GM18873 (cell line): ENCODE measurements at regions not wholly inside any gene's neighbourhood (a gene's known extent, or its start where the extent isn't known, plus 50 kb on each side); places are given as distances from the start of the nearest gene placed in this dataset.

Source experiments
- ATAC-seq: cut with Tn5 transposase; IDR thresholded peaks from one replicate; pipeline ENCODE4 v1.9.1; 2021; ENCODE audit warnings: mild to moderate bottlenecking, moderate library complexity, moderate number of reproducible peaks; ENCODE audit not compliant: unreplicated experiment, low FRiP score

DNA sequence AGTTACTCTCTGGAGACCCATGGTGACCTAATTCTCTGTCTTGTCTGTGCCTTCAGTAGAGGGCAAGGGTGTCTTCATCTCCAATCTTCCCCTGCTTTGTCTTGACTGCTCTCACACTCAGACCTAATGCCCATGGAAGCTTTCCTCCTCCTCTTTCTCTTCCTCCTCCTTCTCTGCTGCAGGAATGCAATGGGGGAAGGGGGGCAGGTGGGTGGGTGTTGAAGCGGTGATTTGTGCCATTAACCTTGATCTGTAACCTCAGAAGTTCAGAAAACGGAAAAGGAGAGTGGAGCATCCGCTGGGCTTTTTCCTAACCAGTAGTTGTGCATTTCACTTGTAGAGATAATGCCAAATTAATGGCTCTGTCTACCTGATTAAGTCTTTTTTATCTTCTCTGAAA lies 172.3 kb upstream of the CDH11 start:
- no peak for ATAC-seq

DNA sequence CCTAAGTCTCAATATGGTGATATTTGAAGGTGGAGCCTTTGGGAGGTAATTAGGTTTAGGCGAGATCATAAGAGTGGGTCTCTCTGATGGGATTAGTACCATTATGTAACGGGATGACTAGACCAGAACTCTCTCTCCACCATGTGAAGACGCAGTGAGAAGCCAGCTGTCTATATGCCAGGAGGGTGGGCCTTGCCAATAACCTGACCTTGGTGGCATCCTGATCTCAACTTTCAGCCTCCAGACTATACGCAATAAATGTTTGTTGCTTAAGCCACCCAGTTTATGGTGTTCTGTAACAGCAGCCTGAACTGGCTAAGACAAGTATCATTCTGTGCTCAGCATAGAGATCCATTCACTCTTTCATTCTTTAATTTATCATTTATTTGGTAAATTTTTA lies 167.2 kb upstream of the CDH11 start:
- ATAC-seq: no peak

DNA sequence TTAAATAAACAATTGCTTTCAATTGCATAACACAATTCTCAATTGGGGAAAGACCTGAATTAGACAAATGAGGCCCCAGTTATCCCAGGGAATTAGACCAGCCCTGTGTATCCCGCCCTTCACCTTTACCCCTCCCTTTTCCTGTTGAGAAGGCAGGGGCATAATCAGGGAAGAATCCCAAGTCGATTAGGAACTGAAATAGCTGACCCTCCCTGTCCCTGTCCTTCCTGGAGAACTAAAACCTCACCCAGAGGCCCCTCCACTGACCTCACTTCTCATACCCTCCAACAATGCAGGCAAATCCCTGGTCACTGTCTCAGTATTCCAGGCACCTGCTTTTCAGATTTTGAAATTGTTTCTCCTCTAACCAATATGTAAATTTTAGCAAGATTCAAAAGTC lies 165.4 kb upstream of the CDH11 start:
- no peak for ATAC-seq

DNA sequence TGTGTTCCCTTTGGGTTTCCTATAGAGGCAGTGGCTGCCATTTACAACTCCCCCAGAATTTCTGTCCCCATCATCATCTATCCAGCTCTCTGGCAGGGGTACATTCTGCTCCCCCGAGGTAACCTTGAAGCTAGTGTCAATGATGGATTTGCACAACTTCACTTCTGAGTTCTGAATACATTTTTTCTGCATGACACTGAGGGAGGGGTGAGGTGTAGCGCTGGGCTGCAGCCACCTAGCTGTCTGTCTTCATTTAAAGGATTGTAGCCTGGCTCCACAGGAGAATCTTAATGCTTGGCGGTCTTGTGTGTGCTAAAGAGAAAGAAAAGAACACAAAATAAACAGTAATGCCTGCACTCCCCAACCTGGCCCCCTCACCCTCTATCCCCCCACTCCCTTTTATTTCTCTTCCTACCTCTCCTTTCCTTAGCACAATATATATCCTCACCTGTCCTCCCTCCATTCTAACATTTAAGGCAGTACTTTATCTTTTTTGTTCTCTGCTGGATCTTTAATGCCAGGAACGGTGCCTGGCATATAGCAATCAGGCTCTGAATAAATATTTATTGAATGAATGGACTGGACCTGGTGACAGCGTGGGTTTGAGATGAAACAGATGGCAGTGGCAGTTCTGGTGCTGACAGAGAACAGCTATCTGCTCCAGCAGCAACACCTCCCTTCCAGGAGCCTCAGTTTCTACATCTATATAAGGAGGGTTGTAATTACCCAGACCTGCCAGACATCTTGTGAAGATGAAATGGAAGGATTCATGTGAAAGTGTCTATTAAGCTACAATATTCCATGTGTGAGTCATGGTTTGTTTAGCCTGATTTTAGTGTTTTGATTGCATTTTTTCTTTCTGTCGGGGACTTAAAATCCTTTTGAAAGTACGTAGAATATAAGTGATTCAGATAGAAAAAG lies 163.5 kb upstream of the CDH11 start:
- no peak for ATAC-seq

DNA sequence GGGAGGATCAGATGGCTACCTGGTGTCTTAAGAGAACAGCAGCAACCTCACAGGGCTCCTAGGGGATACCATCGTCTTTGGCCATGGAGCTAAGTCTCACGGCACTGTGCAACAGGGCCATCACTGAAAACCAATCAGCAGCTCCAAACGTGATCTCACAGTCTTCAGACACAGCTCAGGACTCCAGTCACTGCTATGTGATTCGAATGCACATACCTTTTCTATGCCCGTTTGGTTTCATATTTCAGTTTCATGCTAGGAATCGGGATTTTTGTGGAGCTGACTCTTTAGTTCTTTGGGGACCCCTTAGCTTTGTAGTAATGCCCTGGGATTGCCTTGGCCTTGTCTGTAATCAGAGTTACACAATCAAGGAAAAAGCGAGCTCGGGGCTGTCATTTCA lies 162.8 kb upstream of the CDH11 start:
- ATAC-seq: no peak

DNA sequence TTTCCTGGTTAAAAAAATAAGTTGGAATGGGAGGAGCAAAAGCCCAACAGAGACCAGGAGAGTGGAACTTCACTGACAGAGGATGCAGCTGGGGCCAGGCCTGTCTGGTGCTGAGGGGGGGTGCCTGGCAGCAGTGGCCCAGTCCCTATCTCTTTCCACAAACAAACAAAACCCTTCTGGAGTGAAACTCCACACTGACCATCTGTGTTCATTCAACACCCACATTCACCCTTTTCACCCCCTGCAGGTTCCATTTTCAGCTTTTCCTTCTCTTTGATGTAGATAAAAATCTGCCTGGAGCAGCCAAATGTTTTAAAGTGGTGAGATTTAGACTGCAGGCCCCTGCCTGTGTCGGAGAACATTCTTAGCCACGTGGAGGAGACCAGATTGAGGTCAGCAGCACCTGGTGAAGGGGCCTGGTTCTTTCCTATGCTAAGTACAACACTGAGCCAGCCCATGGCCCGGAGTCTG lies 161.4 kb upstream of the CDH11 start:
- no peak for ATAC-seq

DNA sequence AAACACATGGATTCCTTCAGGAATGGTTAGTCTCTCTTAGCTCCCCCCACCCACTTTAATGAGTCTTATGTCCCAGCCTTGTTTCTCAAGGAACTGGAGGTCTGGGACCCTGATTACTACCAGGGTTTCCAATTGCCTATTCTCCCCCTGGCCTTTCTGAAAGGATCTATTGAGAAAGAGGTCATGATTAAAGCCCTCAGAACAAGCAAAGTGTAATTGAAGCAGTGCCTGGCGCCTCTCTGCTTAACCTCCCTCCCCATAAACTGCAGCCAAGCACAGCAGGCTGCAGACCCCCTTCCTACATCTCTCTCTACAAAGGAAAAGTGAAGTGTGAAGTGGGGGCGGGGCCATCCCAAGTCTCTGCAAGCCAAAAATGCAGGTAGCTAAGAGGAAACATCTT lies 159.7 kb upstream of the CDH11 start:
- ATAC-seq: no peak

DNA sequence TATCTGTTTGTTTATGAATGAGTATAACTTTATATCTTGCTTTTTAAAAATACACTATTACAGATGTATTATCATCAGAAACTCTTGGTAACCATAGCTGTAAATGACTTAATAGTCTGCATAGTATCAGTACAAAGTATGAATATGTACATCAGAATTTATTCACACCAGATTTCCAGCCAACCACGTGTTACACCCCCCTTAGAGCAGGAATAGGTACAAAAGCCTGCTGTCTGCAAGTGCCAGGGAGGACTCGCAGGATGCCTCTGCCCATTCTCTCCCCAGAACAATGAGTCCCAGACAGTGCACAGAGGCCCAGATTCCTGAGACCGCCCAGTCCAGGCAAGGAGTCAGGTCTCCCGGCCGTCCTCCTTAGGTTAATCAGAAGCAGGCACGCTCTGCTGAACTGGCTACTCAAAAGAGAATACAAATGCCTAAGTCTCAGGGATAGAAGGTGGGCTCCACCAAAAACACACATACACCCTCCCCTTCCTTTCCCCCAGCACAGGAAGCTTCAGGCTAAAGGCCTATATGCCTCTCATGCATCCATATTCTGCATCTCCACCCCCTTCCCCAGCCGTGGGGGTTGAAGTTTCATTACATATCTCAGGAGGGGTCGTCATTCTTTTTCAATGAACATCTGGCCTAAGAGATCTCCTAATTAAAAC lies 159.1 kb upstream of the CDH11 start:
- no peak for ATAC-seq

DNA sequence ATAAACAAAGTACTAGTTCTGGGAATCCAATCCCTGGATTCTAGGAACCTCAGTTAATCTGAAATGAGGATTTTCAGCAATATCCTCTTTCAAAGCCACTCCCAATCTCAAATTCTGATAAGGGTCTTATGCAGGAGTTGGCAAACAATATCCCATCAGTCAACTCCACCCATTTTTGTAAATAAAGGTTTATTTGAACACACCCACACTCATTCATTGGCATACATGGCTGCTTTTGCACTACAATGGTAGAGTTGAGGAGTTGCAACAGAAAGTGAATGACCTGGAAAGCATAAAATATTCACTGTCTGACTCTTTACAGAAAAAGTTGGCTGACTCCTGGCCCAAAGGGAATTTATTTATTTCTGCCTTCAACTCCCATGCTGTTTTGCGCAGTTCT lies 157.7 kb upstream of the CDH11 start:
- ATAC-seq: no peak

DNA sequence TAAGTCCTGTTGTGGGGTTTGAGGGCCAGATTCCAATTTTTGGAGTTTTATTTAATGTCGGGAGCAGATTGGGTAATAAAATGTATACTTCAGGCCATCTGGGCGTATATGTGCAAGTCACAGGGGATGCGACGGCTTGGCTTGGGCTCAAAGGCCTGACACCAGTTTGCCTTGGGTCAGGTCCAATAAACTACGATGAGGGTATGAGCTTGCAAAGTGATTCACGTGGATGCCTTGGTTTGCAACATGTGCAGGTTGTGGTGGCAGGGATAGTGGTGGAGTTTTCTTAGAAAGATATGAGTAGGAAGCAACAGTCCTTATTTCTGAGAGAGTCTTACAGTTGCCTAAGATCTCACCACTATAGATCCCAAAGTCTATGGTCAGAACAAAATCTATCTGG lies 157.0 kb upstream of the CDH11 start:
- ATAC-seq: no peak

DNA sequence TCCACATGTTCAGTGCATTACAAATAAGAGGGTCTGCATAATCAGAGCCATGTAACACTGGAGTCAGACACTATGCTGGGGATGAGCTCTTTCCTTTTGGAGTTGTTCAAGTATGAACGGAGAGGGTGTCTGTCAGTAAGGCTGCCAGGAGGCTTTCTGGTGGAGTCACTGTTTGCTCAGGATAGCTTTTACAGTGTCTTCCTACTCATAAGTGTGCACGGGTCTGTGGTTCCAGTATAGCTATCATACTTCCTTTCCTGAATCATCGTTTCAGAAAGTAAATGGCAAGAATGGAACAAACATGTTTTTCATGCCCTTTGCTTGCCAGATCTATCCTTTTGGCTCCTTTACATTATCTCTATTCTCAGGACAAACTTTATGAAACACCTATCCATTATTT lies 152.7 kb upstream of the CDH11 start:
- ATAC-seq: no peak

DNA sequence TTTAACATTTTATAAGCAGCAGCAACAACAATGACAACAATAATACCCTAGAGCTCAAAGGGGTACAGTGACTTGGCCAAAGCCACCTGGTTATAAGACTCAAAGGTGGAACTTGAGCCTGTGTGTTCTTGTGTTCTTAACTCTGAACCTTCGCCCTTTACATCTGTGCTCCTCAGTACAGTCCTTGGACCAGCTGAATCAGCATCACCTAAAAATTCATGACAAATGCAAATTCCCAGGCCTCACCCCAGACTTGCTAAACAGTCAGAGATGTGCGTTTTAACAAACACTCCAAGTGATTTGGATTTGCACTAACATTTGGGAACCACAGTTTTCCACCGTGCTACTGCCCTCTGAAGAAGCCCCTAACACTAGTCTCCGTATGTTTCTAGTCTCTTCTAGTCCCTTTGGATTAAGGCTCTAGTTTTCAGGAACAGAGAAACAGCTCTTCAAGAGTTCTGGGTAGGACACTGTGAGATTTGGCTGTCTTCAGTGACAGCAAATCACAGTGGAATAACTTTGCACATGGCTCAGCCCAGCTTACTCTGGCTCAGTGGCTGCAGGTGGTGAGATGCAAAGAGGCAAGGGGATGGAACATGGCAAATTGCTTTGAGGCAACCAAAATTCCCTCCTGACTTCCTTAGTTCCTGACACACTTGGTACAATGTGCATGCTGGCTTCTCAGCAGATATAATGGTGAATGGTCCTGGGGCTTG lies 151.0 kb upstream of the CDH11 start:
- no peak for ATAC-seq

DNA sequence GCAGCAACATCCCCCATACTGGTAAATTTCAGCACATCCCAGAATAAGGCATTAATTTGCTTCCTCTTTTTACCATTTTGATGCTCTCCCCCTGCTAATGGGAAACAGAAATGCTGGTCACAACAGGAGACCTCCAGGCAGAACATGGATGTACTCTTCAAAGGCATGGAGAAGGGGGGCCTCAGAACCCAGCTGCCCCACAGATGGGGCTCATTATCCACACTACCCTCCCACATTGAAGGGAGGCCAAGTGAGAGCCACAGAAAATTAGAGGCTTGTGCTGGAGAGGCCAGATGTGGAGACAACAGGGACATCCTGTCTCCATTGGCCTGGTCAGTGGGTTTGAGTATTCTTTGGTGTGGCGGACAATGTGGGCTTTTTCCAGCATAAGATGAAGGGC lies 150.1 kb upstream of the CDH11 start:
- no peak for ATAC-seq

DNA sequence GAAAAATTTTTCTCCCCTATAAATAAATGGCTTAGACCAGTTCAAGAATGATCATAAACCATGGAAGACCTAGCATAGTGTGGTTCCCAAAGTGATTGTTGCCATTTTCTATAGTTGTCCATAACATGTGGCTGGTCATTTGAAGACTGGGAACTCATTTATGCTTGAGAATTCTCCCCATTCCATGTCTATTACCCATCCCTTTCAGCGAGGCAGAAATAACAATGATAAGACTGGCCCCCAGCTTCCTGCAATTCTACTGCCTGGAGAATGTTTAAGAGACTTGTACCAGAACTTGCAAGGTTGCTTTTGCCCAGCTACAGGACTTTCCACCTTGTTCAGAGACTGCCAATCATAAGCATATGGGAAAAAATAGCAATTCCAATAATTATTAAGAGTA lies 146.5 kb upstream of the CDH11 start:
- no peak for ATAC-seq

DNA sequence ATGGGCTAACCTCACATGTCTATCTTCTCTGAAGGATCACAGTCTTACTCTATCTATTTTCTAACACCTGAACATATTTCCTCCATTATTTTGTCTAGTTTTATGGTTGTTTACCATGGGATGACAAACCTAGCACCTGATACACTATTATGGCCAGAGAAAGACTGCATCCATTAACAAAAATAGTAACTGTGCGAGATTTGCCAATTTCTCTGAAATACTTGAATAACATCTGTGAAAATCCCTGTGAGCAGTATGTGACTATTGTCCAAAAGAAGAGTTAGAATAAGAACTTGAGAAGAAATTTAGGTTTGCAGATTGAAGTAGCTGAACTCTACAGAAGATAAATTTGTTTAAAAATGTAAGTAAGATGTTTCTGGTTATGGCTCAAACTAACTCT lies 142.0 kb upstream of the CDH11 start:
- ATAC-seq: no peak

DNA sequence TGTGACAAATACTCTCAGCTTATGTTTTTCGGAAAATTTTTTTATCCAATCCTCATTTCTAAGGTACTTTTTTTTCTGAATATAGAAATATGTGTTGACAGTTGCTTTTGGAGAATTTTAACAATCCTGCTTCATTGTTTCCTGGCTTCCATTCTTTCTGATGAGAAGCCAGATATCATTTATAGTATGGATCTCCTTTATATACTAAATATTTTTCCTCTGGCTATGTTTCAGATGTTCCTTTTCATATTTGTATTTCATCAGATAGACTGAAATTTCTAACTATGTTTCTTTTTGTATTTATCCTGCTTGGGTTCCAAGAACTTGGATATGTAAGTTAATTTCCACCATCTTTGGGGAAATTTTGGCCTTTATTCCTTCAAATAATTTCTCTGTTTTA lies 138.9 kb upstream of the CDH11 start:
- no peak for ATAC-seq

DNA sequence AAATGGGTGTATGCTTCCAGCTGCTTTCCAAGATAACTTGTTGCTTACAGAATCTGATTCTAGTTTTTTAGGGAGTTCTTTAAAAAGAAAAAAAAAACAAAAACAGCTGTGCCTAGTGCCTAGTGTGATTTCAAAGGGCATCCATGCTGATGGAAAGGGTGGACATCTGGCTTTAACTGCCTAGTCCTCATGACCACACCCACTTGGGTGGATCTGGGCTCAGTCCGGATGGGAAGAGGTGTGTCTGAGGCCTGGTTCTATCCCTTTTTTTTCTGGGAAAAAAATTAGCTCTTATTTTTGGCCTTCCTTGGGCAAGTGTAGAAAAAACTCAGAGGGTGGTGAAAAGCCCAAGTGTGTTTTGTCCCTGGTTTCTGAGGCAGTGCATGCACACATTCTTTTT lies 132.3 kb upstream of the CDH11 start:
- no peak for ATAC-seq

DNA sequence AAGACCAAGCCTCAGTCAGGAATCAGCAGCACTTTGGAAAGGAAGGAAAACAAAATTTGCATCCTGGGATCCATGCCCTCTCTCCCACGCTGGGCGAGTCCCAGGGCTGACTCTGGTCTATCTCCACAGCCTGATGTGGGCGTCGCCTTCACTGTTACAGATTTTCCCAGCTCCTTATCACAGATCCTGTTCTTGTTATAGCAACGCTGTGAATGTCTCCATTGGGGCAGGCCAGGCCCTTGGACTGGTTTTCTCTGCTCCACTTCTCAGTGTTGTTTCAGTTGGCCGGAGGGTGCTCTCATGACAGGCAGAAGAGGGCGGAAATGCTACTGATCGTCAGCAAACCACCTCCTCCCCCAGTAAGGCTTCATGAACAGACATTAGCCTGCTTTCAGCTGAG lies 127.9 kb upstream of the CDH11 start:
- no peak for ATAC-seq

DNA sequence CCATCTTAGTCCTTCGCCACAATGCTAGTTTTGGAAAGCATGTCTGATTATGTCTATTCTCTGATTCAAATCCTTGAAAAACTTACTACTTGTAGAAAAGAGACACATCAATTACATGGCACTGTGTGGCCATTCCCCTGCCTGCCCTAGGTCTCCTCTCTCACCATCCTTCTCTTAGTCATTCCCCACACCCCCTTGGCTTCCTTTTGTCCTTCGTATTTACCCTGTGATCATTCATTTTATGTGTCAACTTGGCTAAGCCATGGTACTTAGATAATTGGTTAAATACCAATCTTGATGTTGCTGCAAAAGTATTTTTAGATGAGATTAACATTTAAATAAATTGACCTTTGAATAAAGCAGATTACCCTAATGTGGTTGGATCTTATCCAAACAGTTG lies 122.9 kb upstream of the CDH11 start:
- no peak for ATAC-seq

DNA sequence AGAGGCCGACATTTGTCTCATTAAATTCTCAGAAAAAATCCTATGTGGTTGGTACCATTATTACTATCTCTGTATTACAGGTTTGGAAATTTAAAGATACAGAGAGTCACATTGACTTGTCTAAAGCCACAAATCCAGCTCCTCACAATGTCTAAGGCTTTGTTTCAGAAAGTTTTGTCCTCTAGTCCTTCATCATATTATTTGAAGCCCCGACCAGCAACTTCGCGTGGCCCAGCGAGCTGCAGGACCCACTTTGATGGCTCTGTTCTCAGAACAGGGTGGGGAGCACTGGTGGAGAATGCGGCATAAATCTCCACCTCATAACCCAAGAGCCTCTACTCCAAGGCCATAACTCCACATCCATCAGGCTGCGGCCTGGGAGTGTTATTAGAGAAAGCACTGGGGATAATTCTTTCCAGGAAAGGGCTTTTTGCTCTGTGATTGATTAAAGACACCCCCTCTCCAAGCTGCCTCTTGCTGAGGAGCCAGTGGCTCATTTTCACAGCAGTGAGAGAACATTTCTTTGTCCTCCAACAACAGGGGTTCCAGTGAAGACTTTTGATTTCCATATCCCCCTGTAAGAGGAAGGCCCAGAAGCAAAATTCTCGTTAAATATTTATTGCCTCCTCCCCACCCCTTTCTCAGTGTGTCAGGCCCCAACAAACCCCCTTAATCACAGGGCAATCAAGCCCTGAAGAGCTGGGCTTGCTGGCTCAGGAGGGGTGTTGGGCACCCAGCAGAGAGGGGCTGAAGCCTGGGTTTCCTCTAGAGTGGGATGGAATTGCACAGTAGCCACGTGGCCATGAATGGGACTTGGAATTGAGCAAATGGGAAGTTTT lies 113.7 kb upstream of the CDH11 start:
- ATAC-seq: no peak
